RWPE2 (cell line): ENCODE measurements at regions not wholly inside any gene's neighbourhood (a gene's known extent, or its start where the extent isn't known, plus 50 kb on each side); places are given as distances from the start of the nearest gene placed in this dataset.

Experiments used
- ATAC-seq: fragments of 200-7000 bp; cut with Tn5 transposase; 3 replicates; pipeline ENCODE4 v1.9.1; 2021; ENCODE audit warnings: low read depth
- DNase-seq: peaks from one replicate; pipeline ENCODE4 v3.0.0-alpha.2; 2020; ENCODE audit warnings: low spot score
- H3K27ac ChIP-seq: fragments of 450-650 bp; 2 replicates; pipeline ENCODE4 v1.5.1; 2017; ENCODE audit warnings: mild to moderate bottlenecking; ENCODE audit not compliant: poor library complexity, severe bottlenecking
- H3K27me3 ChIP-seq: fragments of 250-450 bp; sonication (Bioruptor Pico); 2 replicates; pipeline ENCODE4 v1.5.1; 2021; ENCODE audit warnings: mild to moderate bottlenecking, moderate library complexity; ENCODE audit not compliant: insufficient read depth, poor library complexity, severe bottlenecking
- H3K36me3 ChIP-seq: fragments of 250-450 bp; sonication (Bioruptor Pico); 2 replicates; pipeline ENCODE4 v1.5.1; 2020; ENCODE audit warnings: low read depth, mild to moderate bottlenecking, moderate library complexity
- H3K4me1 ChIP-seq: fragments of 250-450 bp; sonication (Bioruptor Pico); 2 replicates; pipeline ENCODE4 v1.5.1; 2021; ENCODE audit warnings: mild to moderate bottlenecking, moderate library complexity; ENCODE audit not compliant: insufficient read depth, poor library complexity, severe bottlenecking
- H3K4me3 ChIP-seq: fragments of 250-450 bp; sonication (Bioruptor Pico); 2 replicates; pipeline ENCODE4 v1.5.1; 2021; ENCODE audit warnings: mild to moderate bottlenecking, moderate library complexity; ENCODE audit not compliant: severe bottlenecking
- H3K9me3 ChIP-seq: fragments of 250-450 bp; sonication (Bioruptor Pico); 2 replicates; pipeline ENCODE4 v1.5.1; 2021; ENCODE audit warnings: mild to moderate bottlenecking, moderate library complexity; ENCODE audit not compliant: severe bottlenecking
- CTCF ChIP-seq: fragments of 450-650 bp; IDR thresholded peaks from one replicate; pipeline ENCODE4 v1.5.1; 2017; ENCODE audit warnings: mild to moderate bottlenecking, moderate library complexity; ENCODE audit not compliant: poor library complexity, severe bottlenecking

- ATAC-seq: no peak
Measured at GRCh38 chr5:91884036-91884435, 500.9 kb upstream of the ARRDC3 start.

DNA sequence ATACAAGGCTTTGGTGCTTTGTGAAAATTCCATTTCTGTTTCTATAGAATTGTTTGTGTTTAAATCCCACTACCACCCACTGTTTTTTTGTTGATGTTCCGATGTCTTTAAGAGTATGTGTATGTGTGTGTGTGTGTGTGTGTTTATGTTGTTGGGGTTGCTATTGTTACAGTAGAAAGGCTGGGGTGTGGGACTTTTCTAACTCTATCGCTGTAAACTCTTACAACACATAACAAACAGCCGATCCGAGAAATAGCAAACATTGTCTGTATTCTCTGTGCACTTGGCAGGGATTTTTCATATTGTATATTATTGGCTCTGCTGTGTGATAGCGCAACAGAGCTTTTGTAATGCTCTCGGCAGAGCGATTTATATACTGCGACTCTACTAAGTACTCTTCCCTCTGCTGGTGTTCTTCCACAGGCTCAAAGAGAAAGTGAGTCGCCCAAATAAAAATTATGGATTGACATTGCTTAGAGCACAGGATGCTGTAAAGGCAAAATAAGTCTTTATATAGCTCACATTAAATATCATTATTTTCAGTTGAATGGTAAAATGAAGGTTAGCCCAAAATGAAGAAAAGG lies 492.2 kb upstream of the ARRDC3 start:
- Histone ChIP-seq H3K36me3 (no peaks in the 10 kb centered on the region), H3K27me3 (peaks cover 3% of the 10 kb centered on the region), H3K27ac (no peak overlapping the region), H3K4me1 (no peaks in the 10 kb centered on the region), H3K9me3 (no peaks in the 10 kb centered on the region), H3K4me3 (no peak overlapping the region)
- TF ChIP-seq CTCF: no peak
- ATAC-seq (no peak), DNase-seq (no peak)

More at GRCh38 chr5:91884036-91884435, 500.9 kb upstream of the ARRDC3 start:
- TF ChIP-seq CTCF: no peak
- H3K4me3 ChIP-seq: no peak overlapping the region
- no peaks in the 10 kb centered on the region for H3K36me3 ChIP-seq
- DNase-seq: no peak
- no peak overlapping the region for H3K27ac ChIP-seq
- no peaks in the 10 kb centered on the region for H3K4me1 ChIP-seq
- H3K27me3 ChIP-seq: peaks cover 12% of the 10 kb centered on the region
- H3K9me3 ChIP-seq: no peaks in the 10 kb centered on the region

GRCh38 chr5:91867799-91868198 lies 484.7 kb upstream of the ARRDC3 start:
- ATAC-seq (no peak), DNase-seq (no peak)
- Histone ChIP-seq H3K36me3 (no peaks in the 10 kb centered on the region), H3K4me1 (no peaks in the 10 kb centered on the region), H3K27me3 (peaks cover 14% of the 10 kb centered on the region), H3K4me3 (no peak overlapping the region), H3K27ac (no peak overlapping the region), H3K9me3 (no peaks in the 10 kb centered on the region)
- no peak for TF ChIP-seq CTCF

GRCh38 chr5:91865915-91866314 lies 482.8 kb upstream of the ARRDC3 start:
- H3K27ac ChIP-seq: no peak overlapping the region
- H3K4me3 ChIP-seq: no peak overlapping the region
- no peaks in the 10 kb centered on the region for H3K9me3 ChIP-seq
- peaks cover 14% of the 10 kb centered on the region for H3K27me3 ChIP-seq
- no peak for TF ChIP-seq CTCF
- no peaks in the 10 kb centered on the region for H3K36me3 ChIP-seq
- no peak for ATAC-seq
- no peaks in the 10 kb centered on the region for H3K4me1 ChIP-seq
- no peak for DNase-seq

GRCh38 chr5:91864962-91865361 lies 481.8 kb upstream of the ARRDC3 start:
- no peak for TF ChIP-seq CTCF
- Histone ChIP-seq H3K4me3 (no peak overlapping the region), H3K9me3 (no peaks in the 10 kb centered on the region), H3K4me1 (no peaks in the 10 kb centered on the region), H3K27ac (no peak overlapping the region), H3K36me3 (no peaks in the 10 kb centered on the region), H3K27me3 (peaks cover 14% of the 10 kb centered on the region)
- DNase-seq: no peak
- ATAC-seq: no peak
